Stimulated activated naive CD8-positive, alpha-beta T cell treated with anti-CD3 and anti-CD28 coated beads, Interleukin-15, amount 100 ng/mL, for 72 hours (primary cell): ENCODE measurements at regions not wholly inside any gene's neighbourhood (a gene's known extent, or its start where the extent isn't known, plus 50 kb on each side); places are given as distances from the start of the nearest gene placed in this dataset.
A peak's percentile ranks its signal among the peaks of the same experiment; 100 is the strongest.
"Not testable (repeated sequence)": the region's sequence is repeated elsewhere in the genome, so short reads cannot be mapped to it uniquely, and the experiment has no call there.

Experiments used
- ATAC-seq: fragments of 150-1000 bp; cut with Tn5 transposase; 2 replicates; pipeline ENCODE4 v1.10.0; 2021; ENCODE audit warnings: mild to moderate bottlenecking, moderate library complexity
- DNase-seq, 2 donors: peaks; one replicate each; pipeline ENCODE4 v3.0.0; 2021 to 2022
- H3K27ac Mint-ChIP-seq, 2 donors: one replicate each; pipeline ENCODE4 v1.8.0; 2022; ENCODE audit warnings: mild to moderate bottlenecking in 2 of 2, mixed read lengths in 2 of 2, moderate library complexity in 2 of 2
- H3K27me3 Mint-ChIP-seq: one replicate; pipeline ENCODE4 v1.8.0; 2022; ENCODE audit warnings: mixed read lengths
- H3K4me1 Mint-ChIP-seq: one replicate; pipeline ENCODE4 v1.8.0; 2022; ENCODE audit warnings: mild to moderate bottlenecking, mixed read lengths
- H3K4me3 Mint-ChIP-seq, 2 donors: one replicate each; pipeline ENCODE4 v1.8.0; 2022; ENCODE audit warnings: mild to moderate bottlenecking in 2 of 2, mixed read lengths in 2 of 2, moderate library complexity in 1 of 2
- H3K9me3 Mint-ChIP-seq, 2 donors: one replicate each; pipeline ENCODE4 v1.8.0; 2022; ENCODE audit warnings: mixed read lengths in 2 of 2

DNA sequence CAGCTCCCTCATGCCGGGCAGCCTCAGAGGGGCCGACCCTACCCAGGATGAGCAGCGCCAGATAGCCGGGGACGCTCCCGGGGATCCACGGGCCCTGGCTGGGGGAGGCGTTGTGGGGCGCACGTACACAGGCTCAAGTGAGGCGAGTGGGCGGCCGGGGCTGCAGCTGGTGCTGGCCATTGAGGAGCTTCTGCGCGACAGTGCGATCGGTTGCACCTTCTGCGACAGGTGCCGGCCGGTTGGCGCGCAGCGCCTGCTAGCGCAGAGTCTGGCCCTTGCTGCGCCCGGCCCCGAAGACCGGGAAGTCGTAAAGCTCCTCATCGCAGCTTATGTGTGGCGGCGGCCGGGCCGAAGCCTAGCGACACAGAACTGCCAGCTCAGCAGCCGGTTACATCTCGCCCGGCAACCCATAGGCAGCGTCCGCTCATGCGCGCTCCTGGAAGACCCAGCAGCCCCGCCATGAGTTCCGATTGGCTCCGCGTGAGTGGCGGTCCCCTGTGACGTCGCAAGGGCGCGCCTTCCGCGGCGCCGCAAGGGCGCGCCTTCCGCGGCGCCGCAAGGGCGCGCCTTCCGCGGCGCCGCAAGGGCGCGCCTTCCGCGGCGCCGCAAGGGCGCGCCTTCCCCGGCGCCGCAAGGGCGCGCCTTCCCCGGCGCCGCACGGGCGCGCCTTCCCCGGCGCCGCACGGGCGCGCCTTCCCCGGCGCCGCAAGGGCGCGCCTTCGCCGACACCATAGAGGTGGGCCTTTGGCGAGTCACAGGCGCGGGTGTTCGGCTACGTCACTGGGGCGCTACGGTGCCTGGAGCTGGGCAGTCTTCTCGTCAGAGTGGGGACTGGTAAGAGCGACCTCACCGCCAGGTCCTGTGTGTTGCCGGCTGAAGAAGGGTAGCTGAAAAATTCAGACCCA, 308.6 kb downstream of the ZNF37A start:
- H3K27me3 Mint-ChIP-seq, H3K4me1 Mint-ChIP-seq, H3K9me3 Mint-ChIP-seq: not testable (repeated sequence)
- H3K27ac Mint-ChIP-seq, result peak overlapping the region; percentile 97 to 98
- peak overlapping the region; percentile 92 to 98 for H3K4me3 Mint-ChIP-seq
- peak; percentile 98 for ATAC-seq
- DNase-seq, result peak; percentile 89 to 95

GRCh38 chr10:38403347-38404117, 309.4 kb downstream of the ZNF37A start:
- H3K4me1 Mint-ChIP-seq, result not testable (repeated sequence)

DNA sequence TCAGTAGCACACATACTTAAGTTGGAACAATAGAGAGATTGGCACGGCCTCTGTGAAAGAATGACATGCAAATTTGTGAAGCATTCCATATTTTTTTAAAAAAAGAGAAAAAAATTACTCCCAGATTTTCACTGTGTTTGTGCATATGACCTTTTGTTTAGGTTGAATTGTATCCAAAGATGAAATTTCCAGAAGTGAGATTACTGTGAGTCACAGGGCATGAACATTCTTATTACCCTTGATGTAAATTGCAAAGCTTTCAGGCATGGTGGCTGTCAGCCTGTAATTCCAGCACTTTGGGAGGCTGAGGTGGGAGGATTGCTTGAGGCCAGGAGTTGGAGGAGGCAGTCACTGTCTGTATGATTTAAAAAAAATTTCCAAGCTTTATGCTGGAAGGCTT, 329.5 kb downstream of the ZNF37A start:
- H3K27ac Mint-ChIP-seq, H3K9me3 Mint-ChIP-seq, H3K4me1 Mint-ChIP-seq, DNase-seq, ATAC-seq, H3K27me3 Mint-ChIP-seq, H3K4me3 Mint-ChIP-seq: not testable (repeated sequence)

More at GRCh38 chr10:38403347-38404117, 309.4 kb downstream of the ZNF37A start:
- ATAC-seq, H3K27me3 Mint-ChIP-seq, H3K9me3 Mint-ChIP-seq: not testable (repeated sequence)
- Mint-ChIP-seq H3K27ac (peak overlapping the region; percentile 95 to 97), H3K4me3 (peak overlapping the region; percentile 82 to 86)
- DNase-seq, result peak in 1 of 2 donors; percentile 8

DNA sequence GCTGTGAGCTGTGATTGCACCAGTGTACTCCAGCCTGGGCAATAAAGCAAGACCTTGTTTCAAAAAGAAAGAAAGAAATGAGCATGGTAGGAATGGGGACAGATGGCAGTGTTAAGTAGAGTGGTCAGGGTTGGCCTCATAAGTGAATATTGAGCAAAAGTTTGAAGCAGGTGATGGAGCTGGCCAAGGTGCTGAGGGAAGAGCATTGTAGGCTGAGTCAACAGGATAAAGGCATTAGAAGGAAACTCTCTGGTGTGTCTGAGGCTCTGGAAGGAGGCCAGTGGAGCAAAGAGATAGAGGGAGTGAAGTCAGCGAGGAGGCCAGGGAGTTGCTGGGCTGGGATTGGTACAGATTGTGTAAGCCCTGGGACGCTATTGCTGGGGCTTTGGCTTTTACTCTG, 336.1 kb downstream of the ZNF37A start:
- not testable (repeated sequence) for H3K27ac Mint-ChIP-seq, DNase-seq, H3K4me3 Mint-ChIP-seq, H3K27me3 Mint-ChIP-seq, ATAC-seq, H3K9me3 Mint-ChIP-seq, H3K4me1 Mint-ChIP-seq

DNA sequence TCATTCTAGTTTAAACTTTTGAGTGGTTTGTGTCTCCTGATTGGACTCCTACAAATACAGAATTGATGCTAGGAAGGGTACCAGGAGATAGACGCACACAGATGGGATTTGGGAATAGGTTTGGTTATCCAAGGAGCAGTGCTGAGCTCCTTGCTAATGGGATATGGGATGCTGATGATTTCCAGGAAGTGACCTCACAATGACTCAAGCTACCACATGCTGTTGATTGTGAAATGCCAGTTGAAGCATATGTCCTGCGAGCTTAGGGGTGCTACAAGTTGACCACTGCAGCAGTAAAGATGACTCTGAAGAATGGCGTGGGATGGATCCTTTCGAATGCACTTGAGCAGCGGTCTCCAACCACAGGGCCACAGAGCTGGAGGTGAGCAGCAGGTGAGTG, 343.2 kb downstream of the ZNF37A start:
- H3K4me3 Mint-ChIP-seq, H3K9me3 Mint-ChIP-seq, H3K27ac Mint-ChIP-seq, DNase-seq, H3K27me3 Mint-ChIP-seq, ATAC-seq, H3K4me1 Mint-ChIP-seq: not testable (repeated sequence)

DNA sequence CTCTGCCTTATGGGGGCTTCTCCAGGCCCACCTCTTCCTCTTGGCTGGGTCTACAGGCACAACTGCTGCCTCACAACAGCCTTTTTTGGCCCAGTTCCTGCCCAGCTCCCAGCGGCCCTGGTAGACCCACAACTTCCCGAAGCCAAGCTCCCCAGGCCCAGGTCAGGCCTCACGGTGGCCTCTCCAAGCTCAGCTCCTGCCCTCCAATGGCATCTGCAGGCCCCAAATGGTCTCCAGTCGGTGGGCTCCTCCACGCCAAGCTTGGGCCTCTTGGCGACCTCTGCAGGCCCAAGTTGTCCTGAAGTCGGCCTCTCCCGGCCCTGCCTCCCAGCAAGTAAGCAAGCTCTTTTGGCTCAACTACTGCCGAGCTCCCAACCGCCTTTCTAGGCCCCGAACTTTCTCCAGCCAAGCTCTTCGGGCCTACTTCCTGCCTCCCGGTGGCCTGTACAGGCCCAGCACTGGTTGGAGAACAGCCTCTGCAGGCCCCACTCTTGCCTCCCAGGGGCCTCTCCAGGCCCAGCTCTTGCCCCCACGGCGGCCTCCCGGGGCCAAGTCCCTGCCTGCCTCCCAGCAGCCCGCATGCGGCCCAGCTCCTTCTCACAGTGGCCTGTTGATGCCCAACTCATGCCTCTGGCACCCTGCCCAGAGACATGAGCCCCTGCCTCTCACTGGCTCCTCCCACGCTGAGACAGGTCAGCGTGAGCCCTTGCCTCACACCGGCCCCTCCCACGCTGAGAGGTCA, 354.6 kb downstream of the ZNF37A start:
- not testable (repeated sequence) for H3K4me1 Mint-ChIP-seq, DNase-seq, H3K27me3 Mint-ChIP-seq, H3K9me3 Mint-ChIP-seq, ATAC-seq, H3K4me3 Mint-ChIP-seq
- H3K27ac Mint-ChIP-seq, result peak overlapping the region in 1 of 2 donors; percentile 74

DNA sequence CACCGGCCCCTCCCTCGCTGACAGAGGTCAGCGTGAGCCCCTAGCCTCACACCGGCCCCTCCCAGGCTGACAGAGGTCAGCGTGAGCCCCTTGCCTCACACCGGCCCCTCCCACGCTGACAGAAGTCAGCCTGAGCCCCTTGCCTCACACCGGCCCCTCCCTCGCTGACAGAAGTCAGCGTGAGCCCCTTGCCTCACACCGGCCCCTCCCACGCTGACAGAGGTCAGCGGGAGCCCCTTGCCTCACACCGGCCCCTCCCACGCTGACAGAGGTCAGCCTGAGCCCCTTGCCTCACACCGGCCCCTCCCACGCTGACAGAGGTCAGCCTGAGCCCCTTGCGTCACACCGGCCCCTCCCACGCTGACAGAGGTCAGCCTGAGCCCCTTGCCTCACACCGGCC, 355.5 kb downstream of the ZNF37A start:
- DNase-seq, H3K4me1 Mint-ChIP-seq, H3K27ac Mint-ChIP-seq, H3K9me3 Mint-ChIP-seq, H3K4me3 Mint-ChIP-seq, H3K27me3 Mint-ChIP-seq, ATAC-seq: not testable (repeated sequence)

GRCh38 chr10:38450372-38451057, 356.4 kb downstream of the ZNF37A start:
- H3K9me3 Mint-ChIP-seq, H3K4me1 Mint-ChIP-seq, H3K27me3 Mint-ChIP-seq, DNase-seq, H3K27ac Mint-ChIP-seq, ATAC-seq, H3K4me3 Mint-ChIP-seq: not testable (repeated sequence)

DNA sequence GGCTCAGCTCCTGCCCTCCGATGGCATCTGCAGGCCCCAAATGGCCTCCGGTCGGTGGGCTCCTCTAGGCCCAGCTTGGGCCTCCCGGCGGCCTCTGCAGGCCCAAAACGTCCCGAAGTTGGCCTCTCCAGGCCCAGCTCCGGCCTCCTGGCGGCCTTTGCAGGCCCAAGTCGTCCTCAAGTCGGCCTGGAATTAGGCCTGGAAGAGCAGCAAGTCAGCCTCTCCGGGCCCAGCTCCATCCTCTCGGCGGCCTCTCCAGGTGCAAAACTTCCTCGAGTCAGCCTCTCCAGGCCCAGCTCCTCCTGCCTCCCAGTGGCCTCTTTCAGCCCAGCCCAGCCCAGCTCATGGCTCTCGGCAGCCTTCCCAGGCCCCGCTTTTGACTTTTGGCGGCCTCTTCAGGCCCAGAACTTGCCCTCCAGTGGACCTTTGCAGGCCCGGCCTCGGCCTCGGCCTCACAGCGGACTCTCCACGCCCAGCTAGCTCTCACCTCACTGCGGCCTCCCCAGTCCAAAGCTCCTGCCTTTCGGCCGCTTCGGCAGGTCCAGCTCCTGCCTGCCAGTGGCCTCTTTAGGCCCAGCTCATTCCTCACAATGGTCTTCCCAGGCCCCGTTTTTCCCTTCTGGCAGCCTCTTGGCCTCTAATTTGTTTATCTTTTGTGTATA, 357.3 kb downstream of the ZNF37A start:
- not testable (repeated sequence) for H3K27ac Mint-ChIP-seq, H3K27me3 Mint-ChIP-seq, ATAC-seq, DNase-seq, H3K4me1 Mint-ChIP-seq, H3K9me3 Mint-ChIP-seq, H3K4me3 Mint-ChIP-seq
